Jurkat, Clone E6-1 (cell line): ENCODE measurements at regions not wholly inside any gene's neighbourhood (a gene's known extent, or its start where the extent isn't known, plus 50 kb on each side); places are given as distances from the start of the nearest gene placed in this dataset.

Source experiments
- DNase-seq: peaks from one replicate; pipeline ENCODE4 v3.0.0-alpha.2; 2011; ENCODE audit warnings: low read depth, low spot score
- H3K4me3 ChIP-seq: 2 replicates; pipeline ENCODE4 v1.5.1; 2011; ENCODE audit warnings: mild to moderate bottlenecking, low read length, control low read depth, moderate library complexity

GRCh38 chr7:35315517-35315916, 61.6 kb upstream of the TBX20 start:
- no peak for DNase-seq
- no peak overlapping the region for H3K4me3 ChIP-seq

GRCh38 chr7:35314354-35314753, 60.5 kb upstream of the TBX20 start:
- no peak overlapping the region for H3K4me3 ChIP-seq
- no peak for DNase-seq

GRCh38 chr7:35313575-35313974, 59.7 kb upstream of the TBX20 start:
- no peak overlapping the region for H3K4me3 ChIP-seq
- DNase-seq = no peak
